ENCODE measurements at regions not wholly inside any gene's neighbourhood (a gene's known extent, or its start where the extent isn't known, plus 50 kb on each side); places are given as distances from the start of the nearest gene placed in this dataset.

GRCh38 chr13:66071608-66072007 lies 1158.5 kb downstream of the PCDH9 start:
- no peak for DNase-seq (ENCODE audit: low read depth in 2 of 2)

- DNase-seq (ENCODE audit: low read depth in 2 of 2): no peak
Measured at GRCh38 chr13:66071029-66071428, 1159.1 kb downstream of the PCDH9 start.

GRCh38 chr13:66069570-66069969 lies 1160.6 kb downstream of the PCDH9 start:
- peak in 1 of 2 donors; percentile 12 for DNase-seq (ENCODE audit: low read depth in 2 of 2)

GRCh38 chr13:66068683-66069082 lies 1161.5 kb downstream of the PCDH9 start:
- no peak for DNase-seq (ENCODE audit: low read depth in 2 of 2)

- no peak for DNase-seq (ENCODE audit: low read depth in 2 of 2)
Measured at GRCh38 chr13:66048888-66049287, 1181.2 kb downstream of the PCDH9 start.

GRCh38 chr13:66040506-66040905 lies 1189.6 kb downstream of the PCDH9 start:
- DNase-seq (ENCODE audit: low read depth in 2 of 2): no peak

GRCh38 chr13:66037096-66037495 lies 1193.0 kb downstream of the PCDH9 start:
- no peak for DNase-seq (ENCODE audit: low read depth in 2 of 2)

GRCh38 chr13:66036636-66037035 lies 1193.5 kb downstream of the PCDH9 start:
- DNase-seq (ENCODE audit: low read depth in 2 of 2): no peak

GRCh38 chr13:66036024-66036614 lies 1194.0 kb downstream of the PCDH9 start:
- no peak for DNase-seq (ENCODE audit: low read depth in 2 of 2)

- no peak for DNase-seq (ENCODE audit: low read depth in 2 of 2)
Measured at GRCh38 chr13:66033924-66034323, 1196.2 kb downstream of the PCDH9 start.

- DNase-seq (ENCODE audit: low read depth in 2 of 2): no peak
Measured at GRCh38 chr13:66021846-66022245, 1208.3 kb downstream of the PCDH9 start.

GRCh38 chr13:66014771-66015170 lies 1215.4 kb downstream of the PCDH9 start:
- DNase-seq (ENCODE audit: low read depth in 2 of 2): no peak

- DNase-seq (ENCODE audit: low read depth in 2 of 2): no peak
Measured at GRCh38 chr13:66009241-66009640, 1220.9 kb downstream of the PCDH9 start.

GRCh38 chr13:66003558-66003957 lies 1226.6 kb downstream of the PCDH9 start:
- no peak for DNase-seq (ENCODE audit: low read depth in 2 of 2)

GRCh38 chr13:66001140-66001539 lies 1229.0 kb downstream of the PCDH9 start:
- no peak for DNase-seq (ENCODE audit: low read depth in 2 of 2)

- no peak for DNase-seq (ENCODE audit: low read depth in 2 of 2)
Measured at GRCh38 chr13:65999411-65999810, 1230.7 kb downstream of the PCDH9 start.

GRCh38 chr13:65990684-65991083 lies 1239.5 kb downstream of the PCDH9 start:
- DNase-seq (ENCODE audit: low read depth in 2 of 2): no peak

GRCh38 chr13:65985612-65986011 lies 1244.5 kb downstream of the PCDH9 start:
- DNase-seq (ENCODE audit: low read depth in 2 of 2): no peak

- no peak for DNase-seq (ENCODE audit: low read depth in 2 of 2)
Measured at GRCh38 chr13:65977525-65977924, 1252.6 kb downstream of the PCDH9 start.

- DNase-seq (ENCODE audit: low read depth in 2 of 2): no peak
Measured at GRCh38 chr13:65971541-65971940, 1258.6 kb downstream of the PCDH9 start.

- peak; percentile 11 to 55 for DNase-seq (ENCODE audit: low read depth in 2 of 2)
Measured at GRCh38 chr13:65966991-65967451, 1263.1 kb downstream of the PCDH9 start.

GRCh38 chr13:65965501-65965900 lies 1264.6 kb downstream of the PCDH9 start:
- no peak for DNase-seq (ENCODE audit: low read depth in 2 of 2)

GRCh38 chr13:65964672-65965071 lies 1265.5 kb downstream of the PCDH9 start:
- DNase-seq (ENCODE audit: low read depth in 2 of 2): no peak

GRCh38 chr13:65959305-65959704 lies 1270.8 kb downstream of the PCDH9 start:
- DNase-seq (ENCODE audit: low read depth in 2 of 2): no peak
